CD4-positive, alpha-beta T cell treated with Interleukin-6 at 100 ng/mL for 8 hours (primary cell): ENCODE measurements at regions not wholly inside any gene's neighbourhood (a gene's known extent, or its start where the extent isn't known, plus 50 kb on each side); places are given as distances from the start of the nearest gene placed in this dataset.

Experiments used
- DNase-seq: peaks from one replicate; pipeline ENCODE4 v3.0.0-alpha.2; 2020; ENCODE audit warnings: mixed read lengths, low spot score

GRCh38 chr16:59224401-59224800, 490.3 kb upstream of the GOT2 start:
- DNase-seq, result no peak

GRCh38 chr16:59220011-59220410, 485.9 kb upstream of the GOT2 start:
- no peak for DNase-seq

- DNase-seq, result no peak
These were observed 482.2 kb upstream of the GOT2 start for GRCh38 chr16:59216291-59216690.

GRCh38 chr16:59214455-59214854, 480.3 kb upstream of the GOT2 start:
- no peak for DNase-seq

GRCh38 chr16:59213952-59214351, 479.8 kb upstream of the GOT2 start:
- no peak for DNase-seq

GRCh38 chr16:59212492-59213024, 478.4 kb upstream of the GOT2 start:
- no peak for DNase-seq

- no peak for DNase-seq
These were observed 476.9 kb upstream of the GOT2 start for GRCh38 chr16:59210955-59211541.

GRCh38 chr16:59205403-59205802, 471.3 kb upstream of the GOT2 start:
- no peak for DNase-seq

- no peak for DNase-seq
These were observed 470.5 kb upstream of the GOT2 start for GRCh38 chr16:59204589-59204988.

- no peak for DNase-seq
These were observed 468.2 kb upstream of the GOT2 start for GRCh38 chr16:59202233-59202862.

- DNase-seq, result no peak
These were observed 467.7 kb upstream of the GOT2 start for GRCh38 chr16:59201821-59202220.

GRCh38 chr16:59201160-59201559, 467.0 kb upstream of the GOT2 start:
- no peak for DNase-seq

- DNase-seq, result no peak
These were observed 464.4 kb upstream of the GOT2 start for GRCh38 chr16:59198487-59198886.

- no peak for DNase-seq
These were observed 461.1 kb upstream of the GOT2 start for GRCh38 chr16:59195242-59195641.

GRCh38 chr16:59193637-59194036, 459.5 kb upstream of the GOT2 start:
- no peak for DNase-seq

GRCh38 chr16:59192551-59193199, 458.6 kb upstream of the GOT2 start:
- no peak for DNase-seq

GRCh38 chr16:59190731-59191130, 456.6 kb upstream of the GOT2 start:
- no peak for DNase-seq

- DNase-seq, result no peak
These were observed 453.9 kb upstream of the GOT2 start for GRCh38 chr16:59188029-59188428.

GRCh38 chr16:59181821-59182420, 447.8 kb upstream of the GOT2 start:
- no peak for DNase-seq

GRCh38 chr16:59180083-59180476, 446.0 kb upstream of the GOT2 start:
- DNase-seq, result no peak

- DNase-seq, result no peak
These were observed 445.4 kb upstream of the GOT2 start for GRCh38 chr16:59179446-59180082.

- no peak for DNase-seq
These were observed 439.3 kb upstream of the GOT2 start for GRCh38 chr16:59173408-59173831.
